LNCAP (cell line): ENCODE measurements at regions not wholly inside any gene's neighbourhood (a gene's known extent, or its start where the extent isn't known, plus 50 kb on each side); places are given as distances from the start of the nearest gene placed in this dataset.

ENCODE experiments used
- CTCF ChIP-seq: fragments of 450-650 bp; IDR thresholded peaks from 2 replicates; pipeline ENCODE4 v1.5.1; 2017; ENCODE audit warnings: mild to moderate bottlenecking

- no peak for TF ChIP-seq CTCF
These were observed 669.0 kb downstream of the BCL11B start for GRCh38 chr14:98602983-98603382.

DNA sequence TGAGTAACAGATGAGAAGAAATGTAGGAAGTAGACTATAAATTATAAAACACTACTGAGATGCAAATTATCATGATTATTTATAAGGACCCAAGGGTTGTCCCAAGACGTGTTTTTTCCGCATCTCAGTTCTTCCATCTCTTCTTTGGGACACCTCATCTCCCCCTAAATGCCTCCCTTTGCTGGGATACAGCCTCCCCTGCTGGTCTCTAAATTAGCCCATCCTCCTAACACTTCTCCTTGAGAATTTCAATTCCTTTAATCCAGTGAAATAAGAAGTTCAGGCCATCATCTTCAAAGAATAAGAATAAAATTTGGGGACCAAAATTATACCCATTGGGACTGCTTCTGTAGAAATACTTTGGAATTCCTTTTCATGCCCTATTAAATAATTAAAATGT is 667.0 kb downstream of the BCL11B start:
- TF ChIP-seq CTCF: no peak

DNA sequence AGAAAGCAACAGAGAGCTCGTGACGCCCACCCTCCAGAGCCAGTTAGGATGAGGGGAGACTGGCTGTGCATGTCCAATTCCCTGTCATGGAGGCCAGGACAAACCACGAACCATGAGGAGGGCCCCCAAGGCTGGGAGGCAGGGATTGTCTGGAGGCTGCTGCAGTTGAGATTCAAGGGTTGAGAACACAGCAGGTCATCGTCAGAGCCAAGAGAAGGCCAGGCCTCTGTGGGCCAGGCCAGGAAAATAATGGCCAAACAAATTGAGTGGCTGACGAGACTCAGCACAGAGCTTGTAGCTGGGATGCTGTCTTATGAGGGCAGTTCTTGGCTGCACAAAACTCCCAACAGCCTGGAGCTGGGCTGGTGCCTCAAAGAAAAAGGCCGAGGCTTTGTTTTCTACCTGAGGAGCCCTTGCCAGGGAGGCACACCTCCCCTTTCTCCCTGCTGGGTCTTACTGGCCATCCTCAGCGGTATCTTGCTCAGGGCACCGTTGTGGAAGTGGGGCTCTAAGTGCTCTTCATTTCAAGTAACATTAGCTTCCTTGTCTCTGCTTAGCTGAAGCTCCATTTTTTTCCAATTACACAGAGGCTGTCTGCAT is 665.9 kb downstream of the BCL11B start:
- TF ChIP-seq CTCF: no peak

- TF ChIP-seq CTCF: no peak
These were observed 665.2 kb downstream of the BCL11B start for GRCh38 chr14:98606816-98607215.

DNA sequence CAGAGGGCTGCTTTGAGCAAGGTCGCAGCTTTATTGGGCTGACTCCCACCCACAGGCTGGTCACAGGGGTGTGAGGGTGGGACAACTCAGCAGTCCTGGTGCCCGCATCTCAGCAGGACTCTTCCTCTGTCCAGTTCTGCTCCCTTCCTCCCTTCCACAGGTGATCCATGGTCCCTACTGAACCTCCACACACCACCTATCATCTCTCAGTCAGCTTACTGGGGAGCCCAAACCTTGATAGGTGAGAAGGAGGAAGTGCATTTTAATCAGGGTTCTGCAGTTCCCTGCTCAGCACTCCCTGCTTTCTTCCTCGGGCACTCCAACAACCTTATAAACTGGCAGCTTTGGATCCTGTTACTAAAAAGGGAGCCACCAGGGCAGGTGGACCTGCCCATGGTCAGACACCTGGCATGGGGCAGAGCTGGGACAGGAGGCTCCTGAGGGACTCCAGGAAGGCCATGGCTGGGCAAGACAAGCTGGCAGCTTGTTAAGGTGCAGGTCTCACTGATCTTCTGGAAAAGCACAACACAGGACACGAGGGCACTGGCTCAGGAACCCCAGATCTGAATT is 664.6 kb downstream of the BCL11B start:
- TF ChIP-seq CTCF: no peak

GRCh38 chr14:98608071-98609060 is 663.6 kb downstream of the BCL11B start:
- TF ChIP-seq CTCF: no peak

DNA sequence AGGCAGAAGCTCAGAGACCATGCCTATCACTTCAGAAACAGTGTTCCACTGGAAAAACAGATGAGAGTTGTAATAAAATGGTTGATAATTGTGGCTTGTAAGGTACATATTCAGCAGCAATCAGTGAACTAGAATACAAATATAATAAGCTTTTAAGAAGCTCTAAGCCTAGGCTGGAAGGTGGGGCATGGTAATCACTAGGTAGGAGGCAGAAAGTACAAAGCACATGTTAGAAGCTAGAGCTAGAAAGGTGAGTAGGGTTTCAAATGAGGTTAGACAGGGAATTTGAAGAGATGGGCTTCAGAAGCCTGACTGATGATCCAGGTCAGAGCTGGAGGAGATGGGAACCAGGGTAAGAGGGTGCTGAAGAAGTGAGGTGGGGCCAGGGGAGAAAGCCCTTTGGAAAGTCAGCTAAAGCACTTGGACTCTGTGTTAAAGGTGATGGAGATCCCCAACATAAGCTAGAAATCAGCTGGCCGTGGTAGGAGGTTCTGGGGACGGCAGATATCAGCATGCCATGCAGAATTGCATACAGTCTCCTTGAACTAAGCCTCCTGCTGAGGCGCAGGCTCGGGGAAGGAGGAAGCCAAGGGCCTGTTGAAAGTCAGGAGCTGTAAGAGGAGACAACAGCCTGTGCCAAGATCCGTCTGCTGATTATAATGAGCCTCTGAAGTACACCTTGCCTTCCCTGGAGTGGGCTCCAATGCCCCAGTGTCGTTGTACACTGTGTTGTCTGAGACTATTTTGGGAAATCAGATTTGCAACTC is 659.4 kb downstream of the BCL11B start:
- TF ChIP-seq CTCF: no peak
